GM23338 (cell line): ENCODE measurements at regions not wholly inside any gene's neighbourhood (a gene's known extent, or its start where the extent isn't known, plus 50 kb on each side); places are given as distances from the start of the nearest gene placed in this dataset.

ENCODE experiments used
- CREB1 ChIP-seq: fragments of 250-450 bp; sonication (Bioruptor Pico); IDR thresholded peaks from 2 replicates; pipeline ENCODE4 v1.5.0; 2020; ENCODE audit warnings: low read depth, mild to moderate bottlenecking, moderate library complexity
- CTCF ChIP-seq, 2 experiments: fragments of 200-600 bp in 1 of 2; sonication (generic) in 1 of 2; conservative IDR thresholded peaks; 2 replicates each; pipeline versions ENCODE4 v1.5.1 to v1.6.1; 2016 to 2017; ENCODE audit warnings: antibody characterized with exemption in 2 of 2, low read depth in 2 of 2, mild to moderate bottlenecking in 2 of 2, moderate library complexity in 1 of 2
- EZH2 ChIP-seq: fragments of 200-600 bp; sonication (generic); IDR thresholded peaks from one replicate; pipeline ENCODE4 v1.8.0; 2017; ENCODE audit warnings: antibody characterized with exemption, mild to moderate bottlenecking, low read depth; ENCODE audit not compliant: unreplicated experiment

- TF ChIP-seq CREB1 (CRISPR knock-in tag) (no peak), EZH2 (no peak), CTCF (conservative IDR thresholded peaks at IDR 0.05; ENCODE audit: low read depth in 2 of 2) (no peak)
These were observed 216.4 kb downstream of the KLHL28 start for GRCh38 chr14:44745371-44745770.
